ENCODE measurements at regions not wholly inside any gene's neighbourhood (a gene's known extent, or its start where the extent isn't known, plus 50 kb on each side); places are given as distances from the start of the nearest gene placed in this dataset.

DNA sequence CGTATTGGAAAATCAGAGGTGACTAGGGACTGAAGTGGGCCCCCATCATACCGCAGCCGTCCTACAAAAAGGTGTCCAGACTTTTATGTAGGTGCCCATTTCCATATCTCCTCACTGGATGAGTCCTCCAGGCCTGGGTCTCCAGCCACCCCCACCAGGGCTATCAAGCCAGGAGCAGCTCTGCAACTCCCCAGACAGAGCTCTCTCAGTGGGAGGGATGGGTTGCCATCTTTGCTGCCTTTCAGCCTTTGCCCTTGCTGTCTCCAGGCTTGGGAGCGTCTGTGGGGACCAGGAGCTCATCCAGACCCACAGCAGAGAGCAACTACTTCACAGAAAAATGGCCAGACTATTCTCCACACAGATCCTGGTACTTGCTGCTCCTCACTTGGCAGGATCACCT, 802.7 kb upstream of the IGFBP3 start:
- TF ChIP-seq, protein P1, sequence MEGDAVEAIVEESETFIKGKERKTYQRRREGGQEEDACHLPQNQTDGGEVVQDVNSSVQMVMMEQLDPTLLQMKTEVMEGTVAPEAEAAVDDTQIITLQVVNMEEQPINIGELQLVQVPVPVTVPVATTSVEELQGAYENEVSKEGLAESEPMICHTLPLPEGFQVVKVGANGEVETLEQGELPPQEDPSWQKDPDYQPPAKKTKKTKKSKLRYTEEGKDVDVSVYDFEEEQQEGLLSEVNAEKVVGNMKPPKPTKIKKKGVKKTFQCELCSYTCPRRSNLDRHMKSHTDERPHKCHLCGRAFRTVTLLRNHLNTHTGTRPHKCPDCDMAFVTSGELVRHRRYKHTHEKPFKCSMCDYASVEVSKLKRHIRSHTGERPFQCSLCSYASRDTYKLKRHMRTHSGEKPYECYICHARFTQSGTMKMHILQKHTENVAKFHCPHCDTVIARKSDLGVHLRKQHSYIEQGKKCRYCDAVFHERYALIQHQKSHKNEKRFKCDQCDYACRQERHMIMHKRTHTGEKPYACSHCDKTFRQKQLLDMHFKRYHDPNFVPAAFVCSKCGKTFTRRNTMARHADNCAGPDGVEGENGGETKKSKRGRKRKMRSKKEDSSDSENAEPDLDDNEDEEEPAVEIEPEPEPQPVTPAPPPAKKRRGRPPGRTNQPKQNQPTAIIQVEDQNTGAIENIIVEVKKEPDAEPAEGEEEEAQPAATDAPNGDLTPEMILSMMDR (IDR thresholded peaks at IDR 0.05): no peak
- TF ChIP-seq POLR2A (IDR thresholded peaks at IDR 0.05): no peak

All from heart left ventricle (tissue), 13 donors.